OCI-LY7 (cell line): ENCODE measurements at regions not wholly inside any gene's neighbourhood (a gene's known extent, or its start where the extent isn't known, plus 50 kb on each side); places are given as distances from the start of the nearest gene placed in this dataset.

Experiments used
- BruUV-seq: library from RNA; stranded (reverse); fragments of 400-500 nt; replicated peaks from 2 replicates; lab custom pipeline; 2021; lab: Mats Ljungman, UMichigan
- CTCF ChIA-PET: fragments of 300-600 bp; sonication (Branson Sonifier 250); formaldehyde crosslinking; loops from one replicate; lab custom pipeline; 2022; ENCODE audit warnings: antibody characterized with exemption; ENCODE audit not compliant: unreplicated experiment; lab: Charles Lee
- POLR2A ChIA-PET: fragments of 300-600 bp; sonication (Branson Sonifier 250); formaldehyde crosslinking; loops from one replicate; lab custom pipeline; 2022; ENCODE audit warnings: antibody characterized with exemption; lab: Charles Lee
- DNase-seq: peaks from one replicate; pipeline ENCODE4 v3.0.0-alpha.2; 2015; ENCODE audit warnings: low spot score
- H2AFZ ChIP-seq: fragments of 200-600 bp; sonication (generic), shearing (Covaris generic); 2 replicates; pipeline ENCODE4 v1.6.1; 2014; ENCODE audit warnings: mild to moderate bottlenecking, antibody characterized with exemption, low read length, moderate library complexity
- H3K27ac ChIP-seq: fragments of 200-600 bp; sonication (generic); 2 replicates; pipeline ENCODE4 v1.5.1; 2014; ENCODE audit warnings: mixed run types, low read depth, mild to moderate bottlenecking, moderate library complexity, low read length, inconsistent platforms; ENCODE audit not compliant: poor library complexity, severe bottlenecking
- H3K36me3 ChIP-seq: fragments of 200-600 bp; sonication (generic); 2 replicates; pipeline ENCODE4 v1.6.1; 2014; ENCODE audit warnings: mild to moderate bottlenecking, antibody characterized with exemption, low read length, moderate library complexity, mixed read lengths; ENCODE audit not compliant: insufficient read depth
- H3K4me1 ChIP-seq: fragments of 200-600 bp; sonication (generic); 2 replicates; pipeline ENCODE4 v1.5.1; 2014; ENCODE audit warnings: mild to moderate bottlenecking, low read length; ENCODE audit not compliant: insufficient read depth, poor library complexity, severe bottlenecking
- H3K4me2 ChIP-seq: fragments of 200-600 bp; sonication (generic); 2 replicates; pipeline ENCODE4 v1.6.1; 2014; ENCODE audit warnings: mild to moderate bottlenecking, low read length
- H3K4me3 ChIP-seq: fragments of 200-600 bp; sonication (generic); 2 replicates; pipeline ENCODE4 v1.5.1; 2014; ENCODE audit warnings: mild to moderate bottlenecking, low read depth, low read length; ENCODE audit not compliant: poor library complexity, severe bottlenecking
- H3K79me2 ChIP-seq: fragments of 200-600 bp; sonication (generic); 2 replicates; pipeline ENCODE4 v1.6.1; 2016; ENCODE audit warnings: low read depth, mild to moderate bottlenecking, low read length, moderate library complexity, mixed read lengths; ENCODE audit not compliant: insufficient read depth
- H3K9me2 ChIP-seq: fragments of 200-600 bp; sonication (generic); 2 replicates; pipeline ENCODE4 v1.6.1; 2016; ENCODE audit warnings: mild to moderate bottlenecking, low read length, mixed read lengths; ENCODE audit not compliant: insufficient read depth
- H3K9me3 ChIP-seq: fragments of 200-600 bp; sonication (generic); 2 replicates; pipeline ENCODE4 v1.6.1; 2014; ENCODE audit warnings: mild to moderate bottlenecking, mixed run types, low read length, mixed read lengths
- H4K20me1 ChIP-seq: fragments of 200-600 bp; sonication (generic); 2 replicates; pipeline ENCODE4 v1.6.1; 2014; ENCODE audit warnings: mild to moderate bottlenecking, antibody characterized with exemption, low read length, moderate library complexity, mixed read lengths; ENCODE audit not compliant: insufficient read depth
- CTCF ChIP-seq: fragments of 200-600 bp; sonication (generic); conservative IDR thresholded peaks from 2 replicates; pipeline ENCODE4 v1.5.1; 2014; ENCODE audit warnings: mild to moderate bottlenecking, antibody characterized with exemption, low read length, moderate library complexity, mixed read lengths
- EZH2phosphoT487 ChIP-seq: fragments of 200-600 bp; sonication (generic); IDR thresholded peaks from 2 replicates; pipeline ENCODE4 v1.6.1; 2018; ENCODE audit warnings: low read depth, borderline replicate concordance, mild to moderate bottlenecking, mixed run types, antibody characterized with exemption, low read length, moderate library complexity, mixed read lengths
- intact Hi-C: fragments of 100-400 bp; cut with micrococcal nuclease; formaldehyde crosslinking; loops from one replicate; pipeline ENCODE4 v1.10.0; 2022; ENCODE audit not compliant: unreplicated experiment

GRCh38 chr6:103231181-103231580 lies 1628.5 kb downstream of the HACE1 start:
- Histone ChIP-seq H3K79me2 (no peaks in the 10 kb centered on the region), H3K27ac (no peak overlapping the region), H3K4me2 (no peak overlapping the region), H4K20me1 (no peaks in the 10 kb centered on the region), H3K4me1 (no peaks in the 10 kb centered on the region), H3K9me3 (no peaks in the 10 kb centered on the region), H3K9me2 (no peaks in the 10 kb centered on the region), H2AFZ (no peak overlapping the region), H3K36me3 (no peaks in the 10 kb centered on the region), H3K4me3 (no peak overlapping the region)
- ChIA-PET POLR2A (no interaction called here), CTCF (no interaction called here)
- no TSS peak for BruUV-seq
- no peak for DNase-seq
- intact Hi-C loops, result no loop called here
- no peak for TF ChIP-seq EZH2phosphoT487
- no peak for TF ChIP-seq CTCF

- no peak for DNase-seq
- Histone ChIP-seq H3K27ac (no peak overlapping the region), H3K79me2 (no peaks in the 10 kb centered on the region), H2AFZ (no peak overlapping the region), H3K4me2 (no peak overlapping the region), H3K4me1 (no peaks in the 10 kb centered on the region), H3K9me3 (no peaks in the 10 kb centered on the region), H4K20me1 (no peaks in the 10 kb centered on the region), H3K9me2 (no peaks in the 10 kb centered on the region), H3K36me3 (no peaks in the 10 kb centered on the region), H3K4me3 (no peak overlapping the region)
- CTCF ChIA-PET, result no interaction called here
- intact Hi-C loops, result no loop called here
- POLR2A ChIA-PET, result interaction anchor here (1.0 kb wide), 1 partner anchor 21 kb away, joined by 3 read pairs; no protein-coding TSS in a partner anchor
- TF ChIP-seq EZH2phosphoT487, result no peak
- no peak for TF ChIP-seq CTCF
- no TSS peak for BruUV-seq
Observed at GRCh38 chr6:103215847-103216246, 1643.9 kb downstream of the HACE1 start.

GRCh38 chr6:103210686-103211085 lies 1649.0 kb downstream of the HACE1 start:
- no peak for DNase-seq
- H4K20me1 ChIP-seq, result no peaks in the 10 kb centered on the region
- no peaks in the 10 kb centered on the region for H3K9me3 ChIP-seq
- no peaks in the 10 kb centered on the region for H3K9me2 ChIP-seq
- no peaks in the 10 kb centered on the region for H3K4me1 ChIP-seq
- H3K27ac ChIP-seq, result no peak overlapping the region
- no peak overlapping the region for H2AFZ ChIP-seq
- no peaks in the 10 kb centered on the region for H3K36me3 ChIP-seq
- CTCF ChIA-PET, result no interaction called here
- POLR2A ChIA-PET, result interaction anchor here (0.5 to 0.7 kb wide), 2 partner anchors 894 to 1131 kb away, joined by 3 read pairs; no protein-coding TSS in a partner anchor
- no peak overlapping the region for H3K4me2 ChIP-seq
- intact Hi-C loops, result no loop called here
- TF ChIP-seq CTCF, result no peak
- TF ChIP-seq EZH2phosphoT487, result no peak
- no peak overlapping the region for H3K4me3 ChIP-seq
- BruUV-seq, result no TSS peak
- no peaks in the 10 kb centered on the region for H3K79me2 ChIP-seq
